ENCODE measurements at regions not wholly inside any gene's neighbourhood (a gene's known extent, or its start where the extent isn't known, plus 50 kb on each side); places are given as distances from the start of the nearest gene placed in this dataset.

- DNase-seq (ENCODE audit: low spot score) = no peak
These were observed 215.7 kb upstream of the CIBAR2 start for GRCh38 chr16:85327731-85328675.

DNA sequence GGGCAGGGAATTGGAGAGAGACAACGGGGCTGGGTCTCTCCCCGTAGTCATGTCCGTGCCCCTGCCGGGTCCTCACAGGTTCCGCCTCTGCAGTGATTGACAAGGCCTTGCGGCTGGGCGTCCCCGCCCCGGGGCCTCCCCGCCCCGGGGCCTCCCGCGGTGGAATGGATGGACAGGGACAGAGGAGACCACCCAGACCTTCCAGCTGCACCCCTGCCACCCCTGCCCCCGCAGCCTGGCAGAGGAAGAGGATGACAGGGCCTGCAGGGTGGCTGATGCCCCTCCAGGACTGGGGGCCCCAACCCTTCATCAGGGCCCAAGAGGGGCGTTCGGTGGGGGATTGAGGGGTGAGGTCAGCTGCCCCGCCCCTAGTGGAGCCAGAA, 216.4 kb upstream of the CIBAR2 start:
- DNase-seq (ENCODE audit: low spot score) = no peak

DNA sequence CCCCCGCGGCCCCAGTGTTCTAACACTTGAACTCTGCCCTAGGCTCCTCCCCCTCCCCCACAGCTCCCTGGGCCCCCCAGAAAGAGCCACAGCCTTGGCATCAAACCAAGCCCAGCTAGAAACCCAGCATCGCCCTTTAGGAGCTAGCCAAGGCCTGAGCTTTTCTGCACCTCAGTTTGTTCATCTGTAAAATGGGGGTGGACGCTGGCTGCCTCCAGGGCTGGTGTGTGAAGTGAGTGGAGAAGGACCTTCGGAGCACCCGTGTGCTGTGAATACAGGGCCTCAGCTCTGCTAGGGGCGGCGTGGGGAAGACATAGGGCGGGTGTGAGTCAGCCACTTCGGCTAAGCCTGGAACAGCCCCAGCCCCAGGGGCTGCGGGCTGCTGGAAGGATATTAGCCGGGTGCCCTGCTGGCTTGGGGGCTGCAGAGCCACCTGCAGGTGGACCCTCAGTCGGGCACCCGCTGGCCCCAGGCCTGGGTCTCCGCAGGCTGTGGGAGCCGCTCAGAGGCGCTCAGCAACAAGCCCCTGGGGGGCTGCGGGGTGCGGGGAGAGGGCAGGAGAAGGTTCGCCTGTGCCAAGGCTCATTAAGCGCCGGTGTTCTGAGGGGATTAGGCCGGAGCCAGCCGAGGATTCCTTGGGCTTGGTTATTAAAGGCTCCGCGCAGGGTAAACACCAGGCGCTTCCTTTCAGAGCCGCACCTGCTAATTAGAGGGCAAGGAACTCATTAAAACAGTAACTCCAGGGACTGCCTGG, 217.0 kb upstream of the CIBAR2 start:
- DNase-seq (ENCODE audit: low spot score) = no peak

- DNase-seq (ENCODE audit: low spot score) = no peak
These were observed 217.9 kb upstream of the CIBAR2 start for GRCh38 chr16:85330006-85330693.

- DNase-seq (ENCODE audit: low spot score) = peak; percentile 7
These were observed 218.5 kb upstream of the CIBAR2 start for GRCh38 chr16:85330694-85331188.

GRCh38 chr16:85331688-85332087, 219.4 kb upstream of the CIBAR2 start:
- DNase-seq (ENCODE audit: low spot score) = no peak

GRCh38 chr16:85332175-85332574, 219.9 kb upstream of the CIBAR2 start:
- no peak for DNase-seq (ENCODE audit: low spot score)

- DNase-seq (ENCODE audit: low spot score) = no peak
These were observed 221.1 kb upstream of the CIBAR2 start for GRCh38 chr16:85333337-85333736.

- no peak for DNase-seq (ENCODE audit: low spot score)
These were observed 221.7 kb upstream of the CIBAR2 start for GRCh38 chr16:85333744-85334640.

GRCh38 chr16:85334718-85335583, 222.7 kb upstream of the CIBAR2 start:
- no peak for DNase-seq (ENCODE audit: low spot score)

- no peak for DNase-seq (ENCODE audit: low spot score)
These were observed 223.6 kb upstream of the CIBAR2 start for GRCh38 chr16:85335584-85336491.

DNA sequence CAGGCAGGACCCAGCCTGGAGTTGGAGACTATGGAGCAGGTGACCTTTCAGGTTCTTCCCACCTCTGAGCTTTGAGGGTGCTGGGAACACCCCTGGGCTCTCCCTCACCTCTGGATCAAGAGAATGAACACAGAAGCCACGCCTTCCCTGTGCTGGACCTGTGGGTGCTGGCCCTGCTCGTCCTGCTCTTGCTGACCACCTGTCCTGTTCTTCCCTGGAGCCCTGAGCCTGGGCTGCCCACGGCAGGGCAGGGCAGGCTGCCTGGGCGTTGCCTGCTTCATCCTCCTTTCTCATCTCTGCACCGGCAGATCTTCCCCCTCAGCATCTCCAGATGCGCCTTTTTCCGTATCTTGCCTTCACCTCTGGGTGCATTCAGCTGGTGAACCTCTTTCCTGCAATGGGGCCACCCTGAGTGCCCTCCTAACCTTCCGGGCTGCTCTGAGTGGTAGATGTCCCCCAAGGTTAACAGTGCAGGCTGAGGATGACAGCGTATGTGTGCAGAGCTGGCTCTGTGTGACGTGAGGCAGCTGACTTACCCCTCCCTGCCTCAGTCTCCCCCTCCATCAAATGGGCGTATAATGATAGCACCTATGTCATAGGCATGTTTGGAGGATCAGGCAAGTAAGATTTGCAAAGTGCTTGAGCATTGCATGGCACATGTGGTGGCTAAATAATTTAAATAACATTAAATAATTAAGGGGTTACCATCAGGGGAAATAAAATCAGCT, 225.8 kb upstream of the CIBAR2 start:
- DNase-seq (ENCODE audit: low spot score) = no peak

DNA sequence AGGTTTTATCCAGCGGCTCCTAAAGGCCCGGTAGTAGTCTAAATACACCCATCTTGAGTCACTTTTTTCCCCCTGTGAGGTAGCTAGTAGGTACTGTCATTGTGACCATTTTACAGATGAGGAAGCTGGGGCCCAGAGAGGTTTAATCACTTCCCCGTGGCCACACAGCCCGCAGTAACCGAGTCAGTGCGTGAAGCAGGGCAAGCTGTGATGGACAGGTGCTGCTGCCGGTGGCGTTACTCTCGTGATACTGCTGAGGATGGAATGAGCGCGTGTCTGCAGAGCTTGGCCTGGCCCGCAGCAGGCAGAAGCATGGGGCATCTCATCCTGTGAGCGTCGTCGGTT, 226.3 kb upstream of the CIBAR2 start:
- no peak for DNase-seq (ENCODE audit: low spot score)

DNA sequence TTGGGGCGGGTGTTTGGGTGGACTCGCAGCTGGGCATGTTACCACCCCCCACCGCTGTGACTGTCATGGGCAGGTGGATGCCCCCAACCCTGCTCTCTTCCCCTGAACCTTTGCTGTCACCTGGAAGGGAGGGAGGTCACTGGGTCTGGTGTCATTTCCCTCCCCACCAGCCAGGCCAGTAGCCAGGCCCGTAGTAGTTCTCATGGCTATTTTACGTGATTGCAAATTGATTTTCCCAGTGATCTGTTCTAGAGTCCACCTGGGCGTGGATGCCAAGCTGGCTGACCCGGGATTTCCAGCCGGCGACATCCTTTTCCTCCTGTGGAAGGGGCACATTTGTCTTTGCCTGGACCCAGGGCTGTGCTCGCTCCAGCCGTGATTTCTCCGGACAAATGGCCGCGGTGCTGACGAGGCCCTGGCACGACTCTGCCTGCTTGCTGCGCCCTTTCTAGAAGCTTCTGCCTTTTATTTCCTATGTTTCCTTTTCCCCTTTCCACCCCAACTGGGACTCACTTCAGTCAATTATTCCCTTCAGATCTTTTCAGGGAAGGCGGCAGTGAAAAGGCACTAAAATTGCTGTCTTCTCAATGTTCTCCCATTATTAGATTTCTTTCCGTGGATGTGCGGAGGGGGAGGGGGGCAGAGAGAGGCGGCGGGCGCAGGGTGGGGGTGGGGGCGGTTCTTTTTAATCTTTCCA, 226.9 kb upstream of the CIBAR2 start:
- no peak for DNase-seq (ENCODE audit: low spot score)

DNA sequence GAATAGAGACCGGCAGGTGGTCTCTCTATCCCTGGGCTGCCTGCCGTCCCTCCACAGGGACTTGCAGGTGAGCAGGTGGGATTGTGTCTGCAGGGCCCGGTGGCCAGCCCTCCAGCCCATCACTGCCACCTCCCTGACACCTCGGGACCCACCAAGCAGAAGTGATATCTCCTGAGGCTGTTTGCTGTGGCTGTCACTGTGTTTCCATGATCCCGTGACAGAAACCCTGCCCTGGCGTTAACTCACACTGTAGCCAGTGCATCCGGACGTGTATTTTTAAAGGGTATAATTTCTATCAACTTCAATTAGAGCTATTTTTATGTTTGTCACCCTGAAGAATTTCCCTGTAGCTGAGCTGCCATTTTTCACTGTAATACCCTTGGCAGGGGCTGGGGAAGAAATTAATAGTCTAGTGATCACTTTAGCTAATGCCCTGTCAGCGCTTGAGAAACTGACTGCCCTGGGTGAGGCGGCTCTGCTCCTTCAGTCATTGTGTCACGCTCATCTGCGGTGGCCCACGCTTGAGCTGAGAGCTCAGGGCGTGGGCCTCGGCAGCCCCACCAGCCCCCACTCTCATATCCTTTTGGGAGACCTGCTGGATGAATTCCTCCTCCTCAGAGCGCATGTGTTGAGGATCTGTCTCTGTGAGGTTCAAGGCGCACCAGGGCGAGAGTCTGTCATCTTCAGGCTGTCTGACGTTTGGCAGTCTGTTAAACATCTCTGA, 229.9 kb upstream of the CIBAR2 start:
- DNase-seq (ENCODE audit: low spot score) = no peak

DNA sequence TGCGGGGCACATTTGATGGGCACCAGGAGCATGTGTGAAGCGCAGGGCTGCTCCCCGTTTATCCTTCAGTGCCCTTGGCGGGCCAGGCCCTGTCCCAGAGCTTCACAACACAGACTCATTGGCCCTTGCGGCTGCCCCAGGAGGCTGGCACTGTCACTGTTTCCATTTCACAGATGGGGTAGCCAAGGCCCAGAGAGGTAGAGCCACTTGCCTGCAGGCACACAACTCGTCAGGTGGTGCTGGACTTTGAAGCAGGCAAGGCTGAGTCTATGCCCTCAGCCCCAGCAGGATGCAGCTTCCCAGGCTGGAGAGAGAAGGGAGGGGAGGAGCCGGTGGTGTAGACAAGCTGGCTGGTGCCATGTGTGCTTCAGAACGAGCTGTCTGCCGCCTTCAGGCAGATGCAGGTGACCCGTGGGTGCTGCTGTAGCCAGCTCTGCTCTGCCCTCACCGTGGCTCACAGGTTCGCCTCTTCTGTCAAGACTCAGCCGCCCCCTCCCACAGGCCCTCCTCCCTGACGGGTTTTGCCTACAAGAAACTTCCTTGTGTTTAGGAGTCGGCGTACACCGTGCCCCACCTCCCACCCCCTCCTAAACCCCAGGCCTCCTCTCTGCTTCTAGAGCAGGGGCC, 232.3 kb upstream of the CIBAR2 start:
- DNase-seq (ENCODE audit: low spot score) = no peak

DNA sequence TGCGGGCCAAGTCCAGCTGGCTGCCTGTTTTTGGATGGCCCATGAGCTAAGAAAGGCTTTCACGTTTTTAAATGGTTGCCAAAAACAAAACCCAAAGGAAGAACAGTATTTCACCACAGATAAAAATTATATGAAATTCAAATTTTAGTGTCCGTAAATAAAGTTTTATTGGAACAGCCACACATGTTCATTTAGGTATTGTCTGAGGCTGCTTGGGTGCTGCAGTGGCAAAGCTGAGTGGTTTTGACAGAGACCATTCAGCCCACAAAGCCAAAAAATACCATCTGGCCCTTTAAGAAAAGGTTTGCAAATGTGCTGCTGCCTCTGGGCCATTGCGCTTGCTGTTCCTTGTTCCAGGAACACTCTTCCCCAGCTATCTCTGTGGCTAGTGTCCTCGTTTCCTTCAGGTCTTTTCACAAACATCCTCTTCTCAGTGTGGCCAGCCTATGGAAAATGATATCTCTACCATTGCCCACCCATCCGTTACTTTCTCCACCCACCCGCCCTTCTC, 232.9 kb upstream of the CIBAR2 start:
- DNase-seq (ENCODE audit: low spot score) = no peak

Measured in CD4-positive, alpha-beta T cell treated with Interleukin-2 at 100 ng/mL for 4 hours (primary cell).